GM12878 (cell line): ENCODE measurements at regions not wholly inside any gene's neighbourhood (a gene's known extent, or its start where the extent isn't known, plus 50 kb on each side); places are given as distances from the start of the nearest gene placed in this dataset.

Experiments
- ATAC-seq: fragments of 200-7000 bp; cut with Tn5 transposase; 3 replicates; pipeline ENCODE4 v1.9.1; 2020; ENCODE audit warnings: mild to moderate bottlenecking, moderate library complexity
- BruUV-seq: library from RNA; stranded (reverse); fragments of 400-500 nt; replicated peaks from 2 replicates; lab custom pipeline; 2021; lab: Mats Ljungman, UMichigan
- CTCF ChIA-PET: fragments of 300-600 bp; sonication (Branson Sonifier 250); formaldehyde crosslinking; extraction: SDS; loops from one replicate; lab custom pipeline; 2021; ENCODE audit warnings: inconsistent platforms; lab: Yijun Ruan, JAX
- POLR2A ChIA-PET: fragments of 350-600 bp; formaldehyde crosslinking; extraction: SDS; loops from one replicate; lab custom pipeline; 2021; ENCODE audit warnings: inconsistent platforms; lab: Charles Lee
- RAD21 ChIA-PET: fragments of 300-600 bp; sonication (Branson Sonifier 250); formaldehyde crosslinking; loops from one replicate; lab custom pipeline; 2023; ENCODE audit warnings: antibody characterized with exemption; ENCODE audit not compliant: unreplicated experiment; lab: Charles Lee
- SMC1A ChIA-PET: fragments of 300-600 bp; sonication (Branson Sonifier 250); formaldehyde crosslinking; loops from one replicate; lab custom pipeline; 2023; ENCODE audit not compliant: unreplicated experiment, uncharacterized antibody; lab: Charles Lee
- DNase-seq: peaks from one replicate; pipeline ENCODE4 v3.0.0-alpha.2; 2011; ENCODE audit warnings: low read depth, low spot score
- FAIRE-seq: peaks from 3 replicates; lab custom pipeline; 2011; peaks lifted over from hg19 to GRCh38; lab: Jason Lieb, UNC
- H2AFZ ChIP-seq: 2 replicates; pipeline ENCODE4 v1.6.0; 2011; ENCODE audit warnings: low read depth, low read length, control low read depth; ENCODE audit not compliant: control insufficient read depth
- H3K27ac ChIP-seq: 2 replicates; pipeline ENCODE4 v1.5.1; 2011; ENCODE audit warnings: control low read depth; ENCODE audit not compliant: control insufficient read depth, insufficient read depth
- H3K27me3 ChIP-seq, 2 experiments: replicated peaks in 1 of 2; 2 replicates each; pipeline versions ENCODE4 v1.6.0 to v1.6.1; 2011; ENCODE audit warnings: low read length in 1 of 2; ENCODE audit not compliant: control insufficient read depth in 2 of 2, insufficient read depth in 2 of 2
- H3K36me3 ChIP-seq, 2 experiments: 2 replicates each; pipeline ENCODE4 v1.5.1; 2011; ENCODE audit warnings: low read length in 1 of 2; ENCODE audit not compliant: control insufficient read depth in 2 of 2, insufficient read depth in 2 of 2
- H3K4me1 ChIP-seq: 2 replicates; pipeline ENCODE4 v1.6.1; 2011; ENCODE audit warnings: mild to moderate bottlenecking, low read length, moderate library complexity, mixed read lengths; ENCODE audit not compliant: control insufficient read depth, insufficient read depth
- H3K4me2 ChIP-seq: 2 replicates; pipeline ENCODE4 v1.6.0; 2011; ENCODE audit warnings: control low read depth; ENCODE audit not compliant: control insufficient read depth, insufficient read depth
- H3K4me3 ChIP-seq: fragments of 200-600 bp; sonication (generic); 2 replicates; pipeline ENCODE4 v1.5.1; 2016
- H3K79me2 ChIP-seq: 2 replicates; pipeline ENCODE4 v1.6.0; 2011; ENCODE audit warnings: low read length; ENCODE audit not compliant: control insufficient read depth, insufficient read depth
- H3K9ac ChIP-seq: 2 replicates; pipeline ENCODE4 v1.8.0; 2011; ENCODE audit warnings: low read length, control low read depth, mixed read lengths; ENCODE audit not compliant: control insufficient read depth, insufficient read depth
- H3K9me3 ChIP-seq: replicated peaks from 3 replicates; pipeline ENCODE4 v1.5.1; 2011; ENCODE audit warnings: mild to moderate bottlenecking, low read length; ENCODE audit not compliant: control insufficient read depth, insufficient read depth
- H4K20me1 ChIP-seq: 2 replicates; pipeline ENCODE4 v1.6.0; 2011; ENCODE audit not compliant: control insufficient read depth, insufficient read depth
- ATF7 ChIP-seq: fragments of 450-650 bp; IDR thresholded peaks from 2 replicates; pipeline ENCODE4 v1.6.1; 2016; ENCODE audit warnings: low read depth, mild to moderate bottlenecking
- ETV6 ChIP-seq, 2 experiments: fragments of 450-650 bp in 1 of 2; IDR thresholded peaks in 1 of 2; conservative IDR thresholded peaks in 1 of 2; 2 replicates each; pipeline ENCODE4 v1.6.1; 2014; ENCODE audit warnings: antibody characterized with exemption in 1 of 2, borderline replicate concordance in 1 of 2, low read depth in 1 of 2, mild to moderate bottlenecking in 1 of 2, moderate library complexity in 1 of 2
- HDAC6 ChIP-seq: fragments of 200-600 bp; sonication (generic); IDR thresholded peaks from one replicate; pipeline ENCODE4 v1.8.0; 2017; ENCODE audit warnings: antibody characterized with exemption; ENCODE audit not compliant: unreplicated experiment
- IKZF1 ChIP-seq: fragments of 450-650 bp; conservative IDR thresholded peaks from 2 replicates; pipeline ENCODE4 v1.6.1; 2017; ENCODE audit warnings: antibody characterized with exemption, mild to moderate bottlenecking
- MAX ChIP-seq: IDR thresholded peaks from 2 replicates; pipeline ENCODE4 v1.6.1; 2012; ENCODE audit warnings: low read depth, low read length, improper control_type of control experiment
- POLR2A ChIP-seq: IDR thresholded peaks from 2 replicates; pipeline ENCODE4 v1.6.1; 2011; ENCODE audit warnings: low read depth, mild to moderate bottlenecking, low read length
- SIX5 ChIP-seq: IDR thresholded peaks from 2 replicates; pipeline ENCODE4 v1.6.1; 2011; ENCODE audit warnings: mild to moderate bottlenecking, low read depth, low read length, moderate library complexity; ENCODE audit not compliant: severe bottlenecking
- WGBS: methylation state at CpG from one replicate; pipeline ENCODE4 v1.1.6; 2016; ENCODE audit warnings: low lambda C conversion rate; ENCODE audit not compliant: insufficient replicate concordance, insufficient coverage; ENCODE audit errors: missing lambda C conversion rate; 5-methylcytosine and 5-hydroxymethylcytosine counted together
- in situ Hi-C: fragments of 300-500 bp; cut with MboI; formaldehyde crosslinking; loops from 9 replicates; pipeline ENCODE4 v1.14.3; 2018; ENCODE audit warnings: mixed read lengths
- intact Hi-C: fragments of 100-400 bp; cut with micrococcal nuclease; formaldehyde crosslinking; loops from one replicate; pipeline ENCODE4 v1.14.2; 2022; ENCODE audit not compliant: unreplicated experiment

- H3K79me2 ChIP-seq, result no peaks in the 10 kb centered on the region
- no peak for TF ChIP-seq HDAC6
- TF ChIP-seq SIX5, result no peak
- TF ChIP-seq POLR2A, result no peak
- no peak for TF ChIP-seq IKZF1
- FAIRE-seq (no peak), ATAC-seq (no peak), DNase-seq (no peak)
- no peak overlapping the region for H3K4me3 ChIP-seq
- H3K9me3 ChIP-seq, result no peaks in the 10 kb centered on the region
- no peaks in the 10 kb centered on the region for H3K27me3 ChIP-seq
- no peak overlapping the region for H3K9ac ChIP-seq
- BruUV-seq, result no TSS peak
- no peak overlapping the region for H3K27ac ChIP-seq
- no peak overlapping the region for H3K4me2 ChIP-seq
- CTCF ChIA-PET, result no interaction called here
- in situ Hi-C loops (no loop called here), intact Hi-C loops (no loop called here)
- WGBS, result 6% methylated on average over 1 of the region's 1 CpG
- no peaks in the 10 kb centered on the region for H4K20me1 ChIP-seq
- H3K36me3 ChIP-seq, result no peaks in the 10 kb centered on the region
- H3K4me1 ChIP-seq, result no peaks in the 10 kb centered on the region
- SMC1A ChIA-PET, result no interaction called here
- H2AFZ ChIP-seq, result no peak overlapping the region
- POLR2A ChIA-PET, result no interaction called here
- RAD21 ChIA-PET, result no interaction called here
Measured at GRCh38 chr5:145464171-145464570, 371.0 kb downstream of the PRELID2 start.

- Histone ChIP-seq H3K4me3 (no peak overlapping the region), H2AFZ (no peak overlapping the region), H3K27me3 (no peaks in the 10 kb centered on the region), H3K27ac (no peak overlapping the region), H3K36me3 (no peaks in the 10 kb centered on the region), H3K9ac (no peak overlapping the region), H3K9me3 (no peaks in the 10 kb centered on the region), H4K20me1 (no peaks in the 10 kb centered on the region), H3K4me1 (no peaks in the 10 kb centered on the region), H3K79me2 (no peaks in the 10 kb centered on the region), H3K4me2 (no peak overlapping the region)
- ChIA-PET SMC1A (no interaction called here), POLR2A (no interaction called here), CTCF (no interaction called here), RAD21 (no interaction called here)
- TF ChIP-seq ETV6 (conservative IDR thresholded peaks at IDR 0.05 in 1 of 2, IDR thresholded peaks at IDR 0.05 in 1 of 2; ENCODE audit: borderline replicate concordance in 1 of 2, low read depth in 1 of 2) (no peak), ATF7 (0 out of 2 replicates have a peak, but pooled peaks have one; percentile 14), MAX (no peak)
- BruUV-seq, result no TSS peak
- 6% methylated on average over 1 of the region's 1 CpG for WGBS
- intact Hi-C loops (no loop called here), in situ Hi-C loops (no loop called here)
- ATAC-seq (no peak), DNase-seq (no peak), FAIRE-seq (no peak)
Measured at GRCh38 chr5:145463634-145464033, 371.5 kb downstream of the PRELID2 start.
